ENCODE measurements at regions not wholly inside any gene's neighbourhood (a gene's known extent, or its start where the extent isn't known, plus 50 kb on each side); places are given as distances from the start of the nearest gene placed in this dataset.

DNA sequence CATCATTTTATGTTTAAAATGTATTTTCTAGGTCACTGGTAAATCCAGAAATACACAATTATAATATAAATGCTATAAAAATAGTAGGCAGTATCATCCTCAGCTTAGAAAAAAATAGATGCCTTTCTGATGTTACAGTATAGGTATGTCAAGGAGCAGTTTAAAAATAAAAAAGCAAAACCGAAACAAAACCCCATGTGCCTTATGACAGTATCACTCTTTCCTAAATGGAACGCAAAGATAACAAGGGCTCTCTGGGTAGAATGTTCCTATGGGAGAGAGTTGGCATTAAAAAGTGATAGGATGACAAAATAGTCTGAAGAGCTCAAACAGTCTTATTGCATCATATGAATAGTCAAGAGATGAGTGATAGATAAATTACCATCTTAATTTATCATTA is 172.1 kb downstream of the DSC3 start:
- no peak for TF ChIP-seq EZH2 (IDR thresholded peaks at IDR 0.05)
- TF ChIP-seq, protein P1, sequence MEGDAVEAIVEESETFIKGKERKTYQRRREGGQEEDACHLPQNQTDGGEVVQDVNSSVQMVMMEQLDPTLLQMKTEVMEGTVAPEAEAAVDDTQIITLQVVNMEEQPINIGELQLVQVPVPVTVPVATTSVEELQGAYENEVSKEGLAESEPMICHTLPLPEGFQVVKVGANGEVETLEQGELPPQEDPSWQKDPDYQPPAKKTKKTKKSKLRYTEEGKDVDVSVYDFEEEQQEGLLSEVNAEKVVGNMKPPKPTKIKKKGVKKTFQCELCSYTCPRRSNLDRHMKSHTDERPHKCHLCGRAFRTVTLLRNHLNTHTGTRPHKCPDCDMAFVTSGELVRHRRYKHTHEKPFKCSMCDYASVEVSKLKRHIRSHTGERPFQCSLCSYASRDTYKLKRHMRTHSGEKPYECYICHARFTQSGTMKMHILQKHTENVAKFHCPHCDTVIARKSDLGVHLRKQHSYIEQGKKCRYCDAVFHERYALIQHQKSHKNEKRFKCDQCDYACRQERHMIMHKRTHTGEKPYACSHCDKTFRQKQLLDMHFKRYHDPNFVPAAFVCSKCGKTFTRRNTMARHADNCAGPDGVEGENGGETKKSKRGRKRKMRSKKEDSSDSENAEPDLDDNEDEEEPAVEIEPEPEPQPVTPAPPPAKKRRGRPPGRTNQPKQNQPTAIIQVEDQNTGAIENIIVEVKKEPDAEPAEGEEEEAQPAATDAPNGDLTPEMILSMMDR (IDR thresholded peaks at IDR 0.05): no peak
